NB4 (cell line): ENCODE measurements at regions not wholly inside any gene's neighbourhood (a gene's known extent, or its start where the extent isn't known, plus 50 kb on each side); places are given as distances from the start of the nearest gene placed in this dataset.
"Not testable (repeated sequence)": the region's sequence is repeated elsewhere in the genome, so short reads cannot be mapped to it uniquely, and the experiment has no call there.

Source experiments
- CTCF ChIP-seq: IDR thresholded peaks from one replicate; pipeline ENCODE4 v1.5.1; 2012; ENCODE audit warnings: low read depth, low read length
- MAX ChIP-seq: IDR thresholded peaks from 2 replicates; pipeline ENCODE4 v1.6.1; 2011; ENCODE audit warnings: low read depth, low read length
- POLR2A ChIP-seq: IDR thresholded peaks from 2 replicates; pipeline ENCODE4 v1.6.1; 2011; ENCODE audit warnings: mild to moderate bottlenecking; ENCODE audit not compliant: insufficient read length; ENCODE audit errors: extremely low read depth

- TF ChIP-seq MAX, CTCF, POLR2A: not testable (repeated sequence)
Observed at GRCh38 chr12:9313479-9313878, 105.3 kb upstream of the PZP start.
